HG02981 (cell line): ENCODE measurements at regions not wholly inside any gene's neighbourhood (a gene's known extent, or its start where the extent isn't known, plus 50 kb on each side); places are given as distances from the start of the nearest gene placed in this dataset.
A peak's percentile ranks its signal among the peaks of the same experiment; 100 is the strongest.
"Not testable (repeated sequence)": the region's sequence is repeated elsewhere in the genome, so short reads cannot be mapped to it uniquely, and the experiment has no call there.

Source experiments
- ATAC-seq: cut with Tn5 transposase; IDR thresholded peaks from one replicate; pipeline ENCODE4 v1.9.1; 2021; ENCODE audit warnings: mild to moderate bottlenecking, moderate library complexity; ENCODE audit not compliant: unreplicated experiment

DNA sequence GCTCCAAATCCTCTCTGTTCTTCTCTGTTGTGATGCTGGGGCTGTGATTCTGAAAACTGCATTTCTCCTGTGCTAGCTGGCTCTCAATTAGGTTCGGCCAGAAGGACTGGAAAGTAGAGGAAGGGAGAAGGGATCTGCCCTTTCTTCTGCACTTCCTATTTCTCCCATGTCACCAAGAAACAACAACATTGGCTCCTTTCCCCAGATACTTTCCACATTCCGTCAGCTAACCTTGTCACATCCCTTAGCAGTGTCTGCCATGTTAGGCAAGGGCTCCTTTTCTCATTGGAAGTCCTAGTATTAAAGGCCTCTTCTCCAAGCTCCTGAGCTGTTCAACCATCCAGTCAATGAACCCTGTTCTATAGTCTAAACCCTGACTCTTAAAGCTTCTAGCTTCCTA, 171.1 kb downstream of the ZNF621 start:
- ATAC-seq = no peak

DNA sequence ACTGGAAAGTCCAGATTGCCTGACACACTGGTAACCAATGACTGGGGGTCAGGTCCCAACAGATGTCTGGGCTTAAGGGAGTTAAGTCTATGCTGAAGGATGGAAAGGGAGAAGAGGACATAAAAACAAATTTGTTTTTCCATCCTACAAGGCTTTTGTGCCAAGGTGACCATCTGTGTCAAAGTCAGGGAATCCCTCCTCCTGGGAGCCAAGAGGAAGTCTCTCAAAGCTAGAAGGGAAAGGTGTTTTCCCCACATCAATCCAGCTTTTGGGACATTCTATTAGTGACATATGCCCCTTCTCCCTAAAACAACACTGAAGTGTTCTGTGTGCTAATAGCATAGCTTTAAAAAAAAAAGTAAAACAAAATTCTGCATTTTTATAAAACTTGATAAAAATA, 173.9 kb downstream of the ZNF621 start:
- ATAC-seq = not testable (repeated sequence)

DNA sequence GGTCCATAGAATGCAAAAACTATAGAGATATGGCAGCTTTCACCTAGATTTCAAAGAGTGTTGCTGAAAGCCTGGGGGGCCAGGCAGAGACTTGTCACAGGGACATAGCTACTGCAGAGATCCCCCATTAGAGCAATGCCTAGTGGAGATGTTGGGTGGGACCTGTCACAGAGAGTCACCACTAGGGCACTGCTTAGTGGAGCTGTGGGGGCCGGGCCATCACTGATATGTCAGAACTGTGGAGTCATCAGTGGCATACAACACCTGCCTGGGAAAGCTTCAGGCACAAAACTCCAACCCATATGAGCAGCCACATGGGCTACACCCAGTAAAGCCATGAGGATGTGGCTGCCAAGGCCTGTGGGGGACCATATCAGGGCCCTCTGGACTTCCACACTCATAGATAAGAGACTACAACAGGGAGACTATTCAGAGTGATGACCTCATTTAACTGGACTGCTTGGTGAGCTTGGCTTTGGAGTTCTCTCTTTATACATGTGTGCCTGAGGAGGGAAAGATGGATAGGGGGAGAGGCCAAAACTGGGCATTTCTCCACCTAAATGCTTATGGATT, 176.3 kb downstream of the ZNF621 start:
- ATAC-seq = no peak

DNA sequence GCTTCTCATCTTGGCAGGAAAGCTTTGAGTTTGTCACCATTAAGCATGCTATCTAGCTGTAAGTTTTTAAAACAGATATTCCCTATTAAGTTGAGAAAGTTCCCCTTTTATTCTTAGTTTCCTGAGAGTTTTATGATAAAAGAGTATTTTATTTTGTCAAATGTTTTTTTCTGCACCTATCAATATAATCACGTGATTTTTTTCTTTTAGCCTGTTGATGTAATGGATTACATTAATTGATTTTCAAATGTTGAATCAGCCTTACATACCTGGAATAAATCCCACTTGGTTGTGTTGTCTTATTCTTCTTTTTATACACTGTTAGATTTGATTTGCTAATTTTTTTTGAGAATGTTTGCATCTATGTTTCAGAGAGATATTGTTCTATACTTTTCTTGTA, 179.5 kb downstream of the ZNF621 start:
- ATAC-seq = no peak

DNA sequence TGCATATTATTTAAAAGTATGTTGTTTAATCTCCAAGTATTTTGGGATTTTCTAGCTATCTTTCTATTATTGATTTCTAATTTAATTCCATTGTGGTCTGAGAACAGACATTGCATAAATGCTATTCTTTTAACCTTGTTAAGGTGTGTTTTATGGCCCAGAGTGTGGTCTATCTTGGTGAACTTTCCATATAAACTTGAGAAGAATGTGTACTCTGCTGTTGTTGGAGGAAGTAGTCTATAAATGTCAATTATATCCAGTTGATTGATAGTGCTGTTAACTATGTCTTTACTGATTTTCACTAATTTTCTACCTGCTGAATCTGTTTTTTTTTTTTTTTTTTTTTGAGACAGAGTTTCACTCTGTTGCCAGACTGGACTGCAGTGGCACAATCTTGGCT, 180.9 kb downstream of the ZNF621 start:
- ATAC-seq = no peak

DNA sequence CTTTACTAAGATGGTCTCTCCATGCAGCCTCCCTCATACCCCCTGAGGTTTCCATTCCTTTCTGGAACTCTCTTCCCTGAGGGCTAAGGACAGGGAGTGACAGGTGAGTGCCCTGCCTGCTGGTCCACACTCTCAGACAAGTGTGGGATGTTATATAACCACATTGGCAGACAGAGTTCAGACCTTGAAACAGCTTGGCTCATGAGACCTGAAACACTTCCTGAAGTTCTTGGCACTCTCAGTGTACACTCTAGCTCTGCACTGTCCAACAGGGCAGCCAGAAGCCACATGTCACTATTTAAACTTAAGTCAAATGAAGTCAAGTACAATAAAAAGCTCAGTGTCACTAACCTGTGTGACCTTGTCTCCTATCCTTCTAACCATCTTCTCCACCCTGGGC, 188.5 kb downstream of the ZNF621 start:
- no peak for ATAC-seq

DNA sequence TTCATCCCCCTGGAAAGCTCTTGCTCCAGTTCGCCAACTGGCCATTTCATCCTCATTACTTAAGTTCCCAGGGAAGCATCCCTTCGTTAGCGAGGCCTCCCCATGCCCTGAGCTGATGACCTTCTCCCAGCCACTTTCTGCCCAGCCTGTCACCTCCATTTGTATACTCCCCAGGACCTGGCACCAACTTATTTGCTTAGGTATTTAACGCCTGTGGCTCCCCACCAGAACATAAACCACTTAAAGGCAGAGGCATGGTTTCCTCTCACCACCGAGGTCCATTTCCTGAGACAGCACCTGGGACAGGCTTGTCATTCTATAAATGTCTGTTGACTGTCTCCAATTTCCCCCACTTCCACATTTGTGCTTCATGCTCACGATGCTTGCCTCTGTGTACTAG, 189.0 kb downstream of the ZNF621 start:
- no peak for ATAC-seq

DNA sequence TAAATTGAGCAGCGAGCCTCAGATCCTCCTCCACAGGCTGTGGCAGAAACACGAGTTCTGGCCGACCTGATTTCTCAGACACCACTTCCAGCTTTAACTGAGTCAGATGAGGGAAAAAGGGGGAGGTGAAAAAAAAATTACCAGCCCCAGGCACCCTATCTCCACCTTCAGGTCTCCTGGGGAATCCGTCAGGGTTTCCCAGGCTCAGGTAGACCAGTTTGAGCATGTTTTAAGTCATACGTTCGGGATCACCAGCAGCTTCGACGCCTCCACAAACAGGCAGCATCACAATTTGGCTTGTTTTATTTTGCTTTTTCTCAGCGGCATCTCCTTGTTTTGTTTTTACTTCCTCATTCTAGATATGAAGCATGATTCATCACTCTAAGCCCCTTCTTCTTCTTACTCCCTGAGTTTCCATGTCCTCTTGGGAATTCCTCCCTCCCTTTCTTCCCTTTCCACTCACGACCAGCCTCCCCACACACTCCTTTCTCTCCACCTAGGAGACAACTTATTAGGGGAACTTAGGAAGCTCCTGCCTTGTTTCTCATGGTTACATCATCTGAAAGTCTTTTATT, 190.1 kb downstream of the ZNF621 start:
- no peak for ATAC-seq

DNA sequence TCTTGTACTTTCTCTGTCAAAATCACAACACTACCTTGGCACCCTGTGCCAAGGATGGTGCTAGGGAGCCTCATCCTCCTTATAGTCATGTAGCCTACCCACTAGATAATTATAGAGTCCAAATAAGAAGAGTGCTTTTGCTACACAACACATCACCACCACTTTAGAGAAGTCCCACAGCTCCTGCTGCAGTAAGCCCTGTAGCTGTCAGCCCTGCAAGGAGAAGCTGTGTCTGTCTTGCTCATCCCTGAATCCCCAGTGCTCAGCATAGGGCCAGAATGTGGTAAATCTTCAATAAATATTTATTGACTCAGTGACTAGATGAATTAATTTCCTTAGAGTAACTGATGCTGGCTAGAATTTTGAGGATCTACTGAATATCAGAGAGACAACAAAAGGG, 190.8 kb downstream of the ZNF621 start:
- ATAC-seq = no peak

DNA sequence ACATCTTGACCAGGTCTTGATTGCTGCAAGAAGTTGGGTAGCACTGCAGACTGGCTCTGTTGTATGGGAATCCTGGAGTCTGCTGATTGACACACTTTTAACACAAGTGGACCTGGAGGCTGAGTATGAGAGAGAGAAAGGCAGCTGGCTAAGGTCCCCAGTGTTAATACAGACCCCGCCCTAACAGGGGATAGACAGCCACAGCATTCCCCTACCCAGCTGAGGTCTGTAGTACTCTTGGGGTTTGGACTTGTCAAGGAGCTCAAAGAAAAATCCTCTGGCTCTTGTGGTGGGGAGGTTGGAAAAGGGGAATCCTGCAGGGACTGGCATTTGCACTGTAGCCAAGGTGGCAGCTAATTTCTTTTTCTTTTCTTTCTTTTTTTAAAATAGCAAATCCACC, 192.7 kb downstream of the ZNF621 start:
- ATAC-seq = no peak

DNA sequence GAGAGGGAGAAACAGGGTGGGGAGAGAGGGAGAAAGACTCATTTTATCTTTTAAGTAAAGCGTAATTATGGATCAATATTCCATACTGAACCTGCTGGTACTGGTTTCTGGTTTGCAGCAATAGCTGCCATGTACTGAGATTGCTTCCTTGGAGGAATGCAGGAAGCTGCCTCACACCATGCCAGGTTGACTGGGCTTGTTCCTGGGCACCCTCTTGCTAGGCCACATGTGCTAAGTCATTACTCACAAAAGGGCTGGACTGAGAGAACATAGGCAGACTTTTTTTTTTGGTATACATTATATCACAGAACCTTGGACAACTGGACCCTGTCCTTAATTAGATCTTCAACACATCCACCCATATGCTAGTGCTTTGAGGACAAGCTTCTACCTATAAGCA, 193.4 kb downstream of the ZNF621 start:
- ATAC-seq = no peak

DNA sequence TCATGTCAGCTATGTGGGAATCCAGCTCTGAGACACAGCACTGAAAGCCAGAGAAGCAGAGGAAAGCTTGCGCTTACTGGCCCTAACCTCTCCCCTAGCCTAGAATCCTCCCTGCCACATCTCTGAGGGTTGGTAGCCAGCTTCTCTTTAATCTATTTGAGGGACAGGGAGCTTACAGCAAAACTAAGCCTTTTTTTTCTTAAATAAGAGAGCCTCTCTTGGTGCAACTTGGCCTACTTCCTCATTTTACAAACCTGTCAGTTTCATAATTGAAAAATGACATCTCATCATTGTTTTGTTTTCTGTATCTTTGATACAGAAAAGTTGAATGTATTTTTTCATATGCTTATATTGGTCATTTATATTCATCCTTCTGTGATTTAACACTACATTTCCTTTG, 193.9 kb downstream of the ZNF621 start:
- ATAC-seq = peak; percentile 88

DNA sequence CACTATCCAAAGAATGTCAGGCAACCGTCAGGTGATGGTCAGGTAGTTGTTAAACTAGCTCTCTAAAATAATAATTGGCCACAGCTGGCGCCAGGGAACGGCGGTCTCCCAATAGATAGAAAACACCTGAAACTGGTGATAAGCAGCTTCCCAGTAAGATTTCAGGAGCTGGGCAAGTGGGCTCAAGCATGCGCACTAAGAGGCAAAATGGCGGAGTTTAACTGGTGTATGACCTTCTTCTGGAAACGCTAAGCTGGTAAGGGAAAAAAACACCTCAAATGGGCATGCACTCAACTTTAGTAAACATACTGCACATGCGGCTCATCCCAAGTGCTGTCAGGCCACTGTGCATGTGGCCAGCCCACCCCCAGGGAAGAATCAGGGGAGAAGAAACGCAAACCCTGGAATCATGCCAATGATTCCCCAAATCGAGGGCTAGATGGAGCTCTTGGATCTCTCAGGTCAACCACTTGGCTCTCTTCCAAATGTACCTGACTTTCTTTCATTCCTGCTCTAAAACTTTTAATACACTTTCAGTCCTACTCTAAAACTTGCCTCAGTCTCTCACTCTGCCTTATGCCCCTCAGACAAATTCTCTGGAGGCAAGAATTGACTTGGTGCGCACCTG, 195.0 kb downstream of the ZNF621 start:
- no peak for ATAC-seq

DNA sequence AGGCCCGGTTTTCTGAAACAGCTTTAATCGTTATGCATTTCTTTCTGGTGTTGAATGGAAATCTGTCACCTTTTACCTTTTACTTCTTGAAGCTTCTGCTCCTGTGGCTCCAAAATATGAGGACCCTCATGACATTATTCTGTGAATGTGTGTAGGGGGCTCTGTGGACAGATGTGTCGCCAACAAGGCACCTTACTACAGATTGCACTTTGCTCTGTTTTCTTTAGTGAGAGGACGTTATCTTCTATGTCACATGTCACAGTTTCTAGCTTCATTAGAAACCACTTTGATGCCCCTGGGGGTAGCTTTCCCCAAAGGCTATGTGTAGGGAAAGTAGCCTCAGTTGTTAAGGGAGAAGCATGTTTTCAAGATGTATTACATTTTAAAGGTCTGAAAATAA, 195.6 kb downstream of the ZNF621 start:
- ATAC-seq = no peak

DNA sequence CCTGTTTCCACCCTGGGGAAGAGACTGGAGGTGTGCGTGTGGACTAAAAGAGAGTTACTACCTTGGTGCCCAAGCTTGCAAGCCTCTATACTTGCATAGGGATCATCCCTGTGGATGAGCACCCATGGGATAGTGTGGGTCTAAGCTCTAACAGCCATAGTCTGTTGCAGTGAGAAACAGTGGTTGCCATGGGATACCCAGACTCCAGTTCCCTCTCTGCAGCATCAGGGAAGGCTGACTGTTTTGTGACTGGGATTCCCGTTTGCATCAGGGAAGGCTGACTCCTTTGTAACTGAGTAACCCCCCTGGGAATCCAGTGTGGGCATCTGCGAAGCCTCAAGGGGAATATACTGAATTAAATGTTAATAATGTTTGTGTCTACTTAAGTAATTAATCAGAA, 196.1 kb downstream of the ZNF621 start:
- no peak for ATAC-seq

DNA sequence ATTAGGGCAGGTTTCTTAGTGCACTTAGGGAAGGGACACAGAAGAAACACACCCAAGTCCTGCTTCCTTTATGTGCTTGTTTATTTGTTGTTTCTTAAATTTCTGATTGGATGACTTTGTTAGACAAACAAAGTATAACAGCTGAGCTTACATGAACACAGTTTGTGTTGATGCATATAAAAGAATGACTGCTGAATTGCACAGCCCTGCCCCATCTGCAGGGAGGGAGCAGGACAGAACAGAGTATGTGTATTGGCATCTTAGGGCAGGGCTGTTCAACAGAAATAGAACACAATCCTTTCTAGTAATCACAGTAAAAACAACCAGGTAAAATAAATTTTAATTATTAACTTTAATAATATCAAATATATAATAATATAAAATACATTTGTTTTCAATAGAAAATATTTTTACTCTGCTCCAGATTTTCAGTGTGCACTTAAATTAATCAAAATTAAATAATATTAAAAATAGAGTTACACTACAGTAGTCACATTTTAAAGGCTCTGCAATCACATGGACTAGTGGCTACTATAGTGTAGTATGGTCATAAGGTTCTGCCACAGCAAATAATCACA, 198.4 kb downstream of the ZNF621 start:
- no peak for ATAC-seq

DNA sequence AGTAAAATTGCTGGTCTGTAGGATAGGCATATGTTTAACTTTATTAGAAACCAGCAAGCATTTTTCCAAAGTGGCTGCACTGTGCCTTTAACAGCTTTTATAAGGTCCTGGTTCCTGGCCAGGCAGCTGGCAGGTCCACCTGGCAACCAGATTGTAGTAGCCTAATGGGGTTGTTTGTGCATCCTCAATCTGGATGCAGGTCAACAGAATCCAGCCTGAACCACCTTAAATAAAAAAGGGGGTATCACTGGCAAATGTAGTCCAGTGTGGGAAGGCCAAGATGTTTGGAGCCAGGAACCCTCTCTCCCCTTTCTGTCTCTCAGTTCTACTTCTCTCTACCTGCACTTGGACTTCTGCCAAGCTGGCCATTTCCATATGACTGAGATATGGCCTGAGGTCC, 200.3 kb downstream of the ZNF621 start:
- no peak for ATAC-seq

DNA sequence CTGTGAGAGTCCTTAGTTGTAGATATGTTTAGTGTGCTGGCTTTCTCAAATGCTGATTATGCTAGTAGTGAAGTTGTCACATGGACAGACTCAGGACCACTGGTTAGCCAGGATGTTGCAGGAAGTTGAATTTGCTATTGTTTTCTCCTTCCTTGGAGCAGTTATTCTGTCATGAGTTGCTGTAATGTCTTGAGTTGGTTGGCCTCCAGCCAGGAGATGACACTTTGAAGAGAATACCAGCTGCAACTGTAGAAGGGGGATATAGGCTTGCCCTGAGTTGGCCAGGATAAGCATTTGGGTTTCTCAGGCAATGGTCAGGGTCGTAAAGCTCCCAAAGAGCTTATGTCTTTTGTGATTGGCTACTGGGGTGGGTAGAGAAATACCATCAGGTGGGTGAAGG, 206.7 kb downstream of the ZNF621 start:
- no peak for ATAC-seq

DNA sequence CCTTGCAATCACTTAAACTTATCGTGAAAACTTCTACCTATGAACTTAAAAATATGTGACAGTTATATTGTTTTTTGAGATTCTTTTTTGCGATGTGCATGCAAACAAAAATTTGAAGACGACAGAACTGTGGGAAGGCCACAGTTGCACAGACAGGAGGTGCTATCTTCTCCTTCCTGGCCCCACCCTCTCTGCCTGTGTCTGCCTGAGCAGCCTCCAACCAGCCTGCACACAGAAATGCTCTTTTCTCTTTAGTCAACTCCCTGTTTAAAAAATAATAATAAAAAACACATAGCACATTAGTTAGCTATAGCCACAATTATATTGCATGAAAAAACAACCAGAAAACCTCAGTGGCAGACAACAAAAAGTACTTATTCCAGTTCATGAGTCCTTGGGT, 212.2 kb downstream of the ZNF621 start:
- ATAC-seq = no peak

DNA sequence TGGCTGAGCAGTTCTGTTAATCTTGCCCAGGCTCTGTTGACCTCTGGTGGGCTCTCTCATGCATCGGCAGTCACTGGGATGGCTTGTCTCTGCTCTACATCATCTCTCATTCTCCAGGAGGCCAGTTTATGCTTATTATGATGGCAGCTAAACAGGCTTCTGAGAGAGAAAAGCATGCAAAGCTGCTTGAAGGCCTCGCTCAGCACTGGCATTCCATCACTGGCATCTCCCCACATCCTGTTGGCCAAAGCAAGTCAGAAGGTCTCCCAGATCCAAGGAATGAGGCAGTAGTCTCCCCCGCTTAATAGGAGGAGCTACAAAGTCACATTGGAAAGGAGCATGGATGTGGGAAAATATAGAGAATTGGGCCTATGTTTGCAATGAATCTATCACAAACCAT, 212.6 kb downstream of the ZNF621 start:
- ATAC-seq = no peak

DNA sequence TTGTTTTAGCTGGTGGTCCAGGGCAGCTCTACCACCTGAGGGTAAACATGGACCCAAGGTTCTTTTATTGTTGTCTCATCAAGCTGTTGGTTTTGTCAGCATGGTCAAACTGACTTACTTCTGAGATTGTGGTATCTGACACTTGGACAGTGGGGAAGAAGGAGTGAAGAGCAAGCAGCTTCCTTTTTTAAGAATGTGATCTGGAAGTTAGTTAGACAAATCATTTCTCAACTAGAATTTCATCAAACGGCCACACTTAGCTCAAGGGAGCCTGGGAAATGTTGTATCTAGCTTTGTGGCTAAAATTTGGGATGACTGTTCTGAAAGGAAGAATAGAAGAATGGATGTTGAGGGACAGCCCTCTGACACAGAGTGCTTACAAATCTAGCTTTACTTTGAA, 215.2 kb downstream of the ZNF621 start:
- no peak for ATAC-seq

DNA sequence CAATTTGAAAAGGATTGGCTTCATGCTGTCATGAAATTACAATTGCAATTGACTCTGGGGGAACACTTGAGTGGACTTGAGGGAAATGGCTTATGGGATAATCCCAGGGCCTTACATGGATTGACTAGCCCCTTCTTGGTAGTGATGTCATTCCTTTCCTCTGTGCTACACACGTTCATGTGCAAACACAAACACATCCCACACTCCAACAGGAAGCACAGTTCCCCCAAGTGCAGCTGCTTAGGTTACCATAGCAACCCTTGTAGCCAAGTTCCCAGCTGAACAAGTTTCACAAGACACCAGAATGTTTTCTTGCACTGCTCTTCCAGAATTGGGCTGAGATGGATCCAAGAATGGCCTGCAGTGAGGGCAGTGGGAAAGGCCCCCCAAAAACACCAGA, 217.0 kb downstream of the ZNF621 start:
- ATAC-seq = no peak
